GM18508 (cell line): ENCODE measurements at regions not wholly inside any gene's neighbourhood (a gene's known extent, or its start where the extent isn't known, plus 50 kb on each side); places are given as distances from the start of the nearest gene placed in this dataset.

Source experiments
- ATAC-seq: cut with Tn5 transposase; IDR thresholded peaks from one replicate; pipeline ENCODE4 v1.9.1; 2021; ENCODE audit warnings: moderate number of reproducible peaks; ENCODE audit not compliant: insufficient read depth, unreplicated experiment

DNA sequence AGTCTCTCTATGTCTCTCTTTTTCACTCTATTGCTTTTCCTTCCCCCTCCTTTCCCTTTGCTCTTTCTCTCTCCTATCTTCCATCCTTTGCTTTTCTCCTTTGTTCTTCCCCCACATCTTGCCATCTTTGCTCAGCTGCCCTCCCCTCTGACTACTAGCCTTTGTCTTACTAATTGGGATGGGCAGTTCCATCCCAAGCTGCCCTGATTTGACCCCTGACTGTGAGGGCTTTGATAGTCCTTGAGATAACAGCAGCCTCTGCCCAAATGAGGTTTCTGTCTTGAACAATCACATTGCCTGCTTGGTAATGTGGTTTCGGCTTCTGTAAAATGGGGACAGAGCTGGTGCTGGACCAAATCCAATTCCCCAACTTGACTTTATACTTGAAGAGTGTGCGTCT, 327.7 kb downstream of the DHX35 start:
- no peak for ATAC-seq

DNA sequence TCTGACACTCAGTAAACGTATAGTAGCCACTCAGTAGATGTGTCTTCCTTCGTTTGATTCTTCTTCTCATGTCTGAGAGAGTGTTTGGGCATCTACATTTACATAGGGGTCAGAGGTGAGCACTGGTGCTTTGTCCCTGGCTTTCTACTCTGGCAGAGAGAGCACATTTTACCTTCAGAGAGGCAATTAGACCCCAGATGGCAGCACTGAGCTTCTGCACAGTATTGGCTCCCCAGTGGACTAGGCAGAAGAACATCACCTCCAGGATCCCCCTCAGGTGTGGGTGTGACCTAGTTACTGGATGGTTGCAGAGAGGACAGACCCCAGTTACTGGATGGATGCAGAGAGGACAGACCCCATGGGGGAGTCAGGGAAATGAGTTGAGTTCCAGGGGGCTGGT, 327.2 kb downstream of the DHX35 start:
- no peak for ATAC-seq

DNA sequence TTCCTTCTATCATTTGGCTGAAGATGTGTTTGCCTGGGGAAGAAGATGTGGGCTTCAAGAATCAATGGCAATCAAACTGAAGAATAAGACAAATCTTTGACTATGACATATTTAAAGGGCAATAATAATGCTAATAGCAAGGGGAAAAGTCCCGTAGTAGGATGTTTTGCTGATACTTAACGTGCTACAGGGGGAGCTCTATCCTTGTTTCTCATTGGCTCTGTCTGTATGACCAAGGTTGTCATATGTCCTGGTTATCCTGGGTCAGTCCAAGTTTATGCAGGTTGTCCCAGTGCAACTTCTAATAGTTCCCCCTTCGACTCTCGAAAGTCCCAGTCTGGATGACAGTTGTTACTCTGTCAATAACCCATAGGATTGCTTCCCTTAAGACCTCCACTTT, 321.3 kb downstream of the DHX35 start:
- ATAC-seq, result no peak

DNA sequence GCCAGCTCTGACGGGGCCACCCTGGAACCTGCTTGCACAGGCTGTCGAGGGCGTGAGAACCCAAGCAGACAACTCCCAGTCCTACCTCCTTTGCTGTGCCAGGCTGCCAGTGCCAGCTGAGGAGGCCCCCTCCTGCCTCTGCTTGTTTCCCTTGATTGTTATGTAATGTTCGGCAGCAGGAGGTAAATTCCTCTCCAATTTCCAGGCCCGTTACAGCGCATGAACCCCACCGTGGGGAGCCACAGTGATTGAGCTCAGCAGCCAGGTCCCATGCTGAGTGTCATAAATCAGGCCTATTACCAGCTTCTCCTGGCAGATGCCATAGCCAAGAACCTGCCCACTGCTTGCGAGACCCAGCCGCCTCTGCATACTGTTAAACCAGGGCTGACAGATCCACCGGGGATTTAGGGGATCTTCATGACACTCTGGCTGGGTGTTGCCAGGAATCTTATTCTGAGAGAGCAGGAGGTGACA, 320.5 kb downstream of the DHX35 start:
- ATAC-seq, result no peak

DNA sequence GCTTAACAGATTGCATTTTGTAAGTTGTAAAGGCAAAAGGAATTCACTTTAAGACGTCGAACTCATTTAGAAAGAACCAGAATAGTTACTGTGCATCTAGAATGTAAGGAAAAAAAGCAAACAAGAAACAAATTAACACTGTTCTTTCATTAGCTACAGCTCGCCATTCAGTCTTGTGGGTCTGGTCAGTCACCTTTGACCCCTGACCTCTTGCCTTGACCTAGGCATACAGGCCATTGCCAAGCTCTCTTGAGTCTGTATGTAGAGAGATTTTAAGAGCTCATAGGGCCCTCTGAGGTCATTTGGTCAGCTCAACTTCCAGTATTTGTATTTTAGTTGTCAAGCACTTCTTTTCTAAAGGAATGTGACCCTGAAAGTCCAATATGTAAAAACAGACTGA, 318.7 kb downstream of the DHX35 start:
- no peak for ATAC-seq

DNA sequence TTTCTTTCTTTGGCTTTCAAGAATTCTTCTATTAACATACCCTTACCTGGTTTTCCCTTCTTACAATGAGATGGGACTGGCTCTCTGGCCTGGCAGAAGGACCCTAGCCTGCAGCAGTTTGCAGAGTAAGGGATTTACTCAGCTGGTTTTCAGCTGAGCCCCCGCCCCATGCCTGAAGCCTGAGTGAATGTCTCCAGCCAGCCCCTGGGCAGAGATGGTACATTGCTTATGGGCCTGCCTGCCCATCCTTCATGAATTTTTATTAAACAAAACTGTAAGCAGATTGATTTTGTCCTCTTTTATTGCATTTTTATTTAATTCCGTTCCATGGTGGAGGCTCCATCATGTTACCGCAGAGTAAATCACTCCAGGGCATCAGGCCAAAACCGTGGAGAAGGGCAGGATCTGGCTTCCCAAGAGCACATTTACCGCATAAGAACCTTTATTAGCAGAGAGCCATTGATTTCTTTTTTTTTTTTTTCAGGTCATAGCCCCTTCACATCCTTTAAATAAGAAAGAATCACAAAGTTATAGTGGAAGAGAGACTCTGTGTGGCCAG, 316.2 kb downstream of the DHX35 start:
- ATAC-seq, result no peak

DNA sequence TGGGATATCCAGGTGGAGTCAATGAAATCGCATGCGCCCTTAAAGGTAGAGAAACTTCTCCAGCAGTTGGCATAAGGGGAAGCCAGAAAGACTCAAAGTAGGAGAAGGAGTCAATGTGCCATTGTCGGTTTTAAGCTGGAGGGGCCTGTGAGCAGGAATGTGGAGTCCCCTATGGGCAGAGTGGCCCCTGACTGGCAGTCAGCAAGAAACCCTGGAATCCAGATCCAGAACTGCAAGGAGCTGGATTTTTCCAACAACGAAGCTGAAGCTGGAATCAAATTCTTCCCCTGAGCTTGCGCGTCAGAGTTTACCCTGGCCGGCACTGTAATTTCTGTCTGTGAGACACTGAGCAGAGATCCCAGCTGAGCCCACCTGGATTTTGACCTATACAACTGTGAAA, 315.0 kb downstream of the DHX35 start:
- ATAC-seq, result no peak

DNA sequence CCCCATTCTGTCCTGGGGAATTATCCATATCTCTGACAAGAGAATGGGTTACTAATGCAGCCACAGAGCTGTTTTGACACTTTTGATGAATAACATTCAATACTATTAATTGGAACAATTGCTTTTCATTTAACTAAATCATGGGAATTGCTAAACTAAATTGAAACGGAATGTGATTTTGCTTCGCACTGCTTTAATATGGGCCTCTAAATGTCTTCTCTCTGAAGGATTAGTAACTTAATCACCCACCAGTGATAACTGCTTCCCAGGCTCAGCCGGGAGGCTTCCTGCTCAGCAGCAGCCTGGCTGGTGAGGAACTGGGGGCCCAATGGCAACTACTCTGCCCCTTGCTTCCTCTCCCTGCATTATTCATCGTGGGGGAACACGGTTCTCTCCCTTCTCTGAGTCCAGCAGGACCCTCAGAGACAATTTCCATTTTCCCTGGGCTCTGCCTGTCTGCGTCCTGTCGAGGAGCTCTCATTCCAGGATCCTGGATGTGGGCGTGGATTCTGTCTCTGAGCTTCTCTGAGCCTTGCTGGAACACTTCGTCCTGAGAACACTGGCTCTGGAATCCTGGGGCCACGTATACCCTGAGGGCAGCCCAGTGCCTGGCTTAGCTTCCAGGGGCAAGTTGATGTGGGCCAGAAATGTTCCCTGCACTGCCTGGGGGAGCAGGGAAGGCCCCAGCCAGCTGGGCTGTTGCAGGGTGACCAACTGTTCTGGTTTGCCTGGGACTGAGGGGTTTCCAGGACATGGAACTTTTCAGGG, 308.9 kb downstream of the DHX35 start:
- ATAC-seq, result no peak

DNA sequence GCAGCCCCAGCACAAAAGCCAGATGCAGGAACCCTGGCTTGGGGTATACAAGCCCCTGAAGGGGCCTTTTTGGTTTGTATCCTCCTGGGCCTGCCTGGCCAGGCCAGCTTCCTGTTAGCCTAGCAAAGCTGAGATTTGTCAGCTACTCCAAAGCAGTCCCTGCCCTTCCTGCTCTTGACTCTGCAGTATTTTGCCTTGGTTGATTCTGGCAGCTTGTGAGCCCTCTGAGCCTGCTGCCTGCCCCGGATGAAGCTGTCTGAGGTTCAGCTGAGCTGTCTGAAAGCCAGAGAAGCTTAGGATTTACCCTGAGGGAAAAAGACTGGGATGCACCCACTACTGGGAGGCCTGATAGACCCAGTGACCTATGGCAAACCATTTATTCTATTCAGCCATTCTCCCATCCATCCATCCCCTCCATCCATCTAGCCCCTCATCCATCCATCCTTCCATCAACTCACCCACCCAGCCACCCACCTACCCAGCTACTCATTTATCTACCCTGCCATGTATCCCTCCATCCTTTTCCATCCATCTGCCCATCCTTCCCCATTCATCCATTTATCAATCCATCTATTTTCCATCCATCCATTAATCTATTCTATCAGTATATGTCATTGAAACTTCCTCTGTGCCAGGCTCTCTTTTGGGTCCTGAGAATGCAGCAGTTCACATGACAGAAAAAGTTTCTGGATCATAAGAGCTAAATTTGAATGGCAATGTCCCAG, 307.5 kb downstream of the DHX35 start:
- no peak for ATAC-seq

DNA sequence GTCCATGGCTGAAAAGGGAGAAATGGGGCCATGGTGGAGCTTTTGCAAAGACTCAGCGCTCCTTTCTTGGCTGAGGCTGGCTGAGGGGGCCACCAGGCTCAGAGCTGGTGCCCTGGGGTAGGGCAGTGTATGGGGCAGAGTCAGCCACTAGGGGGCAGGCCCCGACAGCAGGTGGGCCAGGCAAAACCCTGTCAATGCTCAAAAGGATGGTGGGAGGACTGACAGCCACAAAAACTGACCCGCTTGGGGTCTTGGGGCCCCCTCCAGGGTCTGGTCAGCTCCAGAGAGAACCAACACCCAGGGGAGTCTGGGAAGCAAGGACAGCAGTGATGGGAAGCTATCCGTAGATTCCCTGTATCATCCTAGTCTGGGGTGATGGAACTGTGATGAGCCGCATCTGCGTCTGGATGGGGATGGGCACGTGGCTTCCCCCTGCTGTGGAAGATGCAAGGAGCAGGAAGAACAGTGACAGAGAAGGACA, 306.9 kb downstream of the DHX35 start:
- no peak for ATAC-seq

DNA sequence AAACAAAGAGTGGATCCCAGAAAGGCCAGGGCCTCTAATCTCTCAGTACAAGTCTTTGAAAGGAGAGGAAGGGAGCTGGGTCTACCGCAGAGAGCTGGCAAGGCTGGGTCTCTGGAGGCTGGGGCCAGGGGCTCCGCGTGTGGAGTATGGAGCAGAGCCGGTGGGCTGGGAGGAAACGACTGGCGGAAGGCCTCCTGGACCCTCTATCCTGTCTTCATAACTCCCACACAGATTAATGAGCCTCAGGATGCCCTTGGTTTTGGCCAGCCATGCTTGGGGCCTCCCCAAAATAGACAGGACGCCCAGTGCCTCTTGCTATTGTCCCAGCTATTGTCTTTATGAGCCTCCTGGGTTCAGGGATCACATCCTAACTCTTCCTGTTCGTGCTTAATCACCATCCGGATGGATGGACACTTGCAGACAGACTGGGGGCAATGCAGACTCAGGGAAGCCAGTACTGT, 306.4 kb downstream of the DHX35 start:
- ATAC-seq, result no peak

DNA sequence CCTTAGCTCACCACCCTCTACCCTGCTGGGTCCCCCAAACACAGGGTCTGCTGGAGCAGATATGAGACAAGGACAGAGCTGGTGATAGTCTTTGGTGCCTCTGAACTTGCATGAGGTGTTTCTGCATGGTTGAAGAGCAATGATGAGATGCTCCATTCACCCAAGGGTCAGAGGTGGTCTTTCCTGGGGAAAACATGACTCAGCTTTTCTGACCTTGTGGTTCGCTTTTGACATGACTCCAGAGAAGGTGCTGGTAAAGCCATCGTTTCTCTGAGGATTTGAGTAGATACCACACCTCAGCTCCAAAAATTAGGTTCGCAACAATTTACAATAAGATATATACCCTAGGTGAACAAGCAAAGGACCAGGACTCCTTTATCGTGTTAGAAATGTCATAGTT, 304.8 kb downstream of the DHX35 start:
- ATAC-seq, result no peak

DNA sequence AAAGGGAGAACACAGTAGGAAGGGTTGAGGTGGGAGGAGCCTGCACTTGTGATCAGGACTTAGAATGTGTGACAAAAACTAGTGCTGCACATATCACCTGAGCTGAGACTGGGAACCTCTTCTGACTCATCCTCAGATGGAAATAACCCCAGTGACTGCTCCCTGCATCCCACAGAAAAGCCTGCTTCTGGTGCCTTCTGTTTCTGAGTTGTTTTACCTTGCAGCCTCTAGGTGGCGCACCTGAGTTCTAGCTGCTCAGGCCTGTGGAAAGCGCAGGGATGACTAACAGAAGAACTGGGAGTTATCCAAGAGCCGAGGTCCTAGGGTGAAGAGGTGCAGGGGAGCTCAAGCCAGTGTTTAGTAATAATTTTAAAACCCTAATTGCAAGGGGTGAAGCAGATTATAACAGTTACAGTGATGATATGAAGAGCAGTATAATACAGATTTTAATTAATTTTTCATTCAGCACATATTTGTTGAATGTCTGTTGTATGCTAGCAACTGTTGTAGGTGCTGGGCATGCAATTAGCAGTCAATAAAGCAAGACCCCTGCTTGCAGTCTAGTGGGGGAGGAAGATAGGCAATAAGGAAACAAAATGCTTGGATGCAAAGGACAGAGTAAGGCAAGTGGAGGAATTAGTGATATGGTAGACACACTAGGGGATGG, 302.5 kb downstream of the DHX35 start:
- no peak for ATAC-seq

DNA sequence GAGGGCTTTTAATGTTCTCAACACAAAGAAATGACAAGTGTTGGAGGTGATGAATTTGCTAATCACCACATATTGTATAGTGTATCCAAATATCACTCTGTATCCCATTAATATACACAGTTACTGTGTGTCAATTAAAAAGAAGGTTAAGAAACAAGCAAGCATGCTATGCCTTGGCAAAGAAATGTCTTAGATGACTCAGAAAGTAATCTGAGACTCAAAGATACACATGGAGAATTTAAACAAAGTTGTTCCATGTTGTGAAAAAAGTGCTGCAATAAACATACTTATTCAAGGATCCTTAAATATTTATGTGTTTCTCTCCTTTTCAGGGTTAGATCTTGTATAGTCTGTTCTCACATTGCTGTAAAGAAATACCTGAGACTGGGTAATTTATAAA, 300.9 kb downstream of the DHX35 start:
- no peak for ATAC-seq

DNA sequence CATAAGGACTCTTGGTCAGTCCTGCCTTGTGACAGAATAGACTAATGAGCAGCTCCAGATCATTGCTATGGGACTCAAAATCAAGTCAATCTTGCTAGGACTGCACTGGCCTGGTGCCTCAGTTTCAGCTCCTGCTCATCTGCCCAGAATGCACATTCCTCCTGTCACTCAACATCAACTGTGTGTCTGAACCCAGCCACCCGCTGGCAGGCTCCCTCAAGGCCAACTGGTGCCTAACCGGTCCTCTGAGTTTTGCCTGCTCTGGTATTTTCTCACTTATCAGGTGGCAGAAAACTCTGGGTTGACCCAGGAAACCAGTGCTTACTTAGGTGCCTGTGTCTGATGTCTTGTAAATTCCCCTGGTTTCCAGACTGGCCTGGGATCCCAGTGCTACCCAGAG, 297.7 kb downstream of the DHX35 start:
- no peak for ATAC-seq

DNA sequence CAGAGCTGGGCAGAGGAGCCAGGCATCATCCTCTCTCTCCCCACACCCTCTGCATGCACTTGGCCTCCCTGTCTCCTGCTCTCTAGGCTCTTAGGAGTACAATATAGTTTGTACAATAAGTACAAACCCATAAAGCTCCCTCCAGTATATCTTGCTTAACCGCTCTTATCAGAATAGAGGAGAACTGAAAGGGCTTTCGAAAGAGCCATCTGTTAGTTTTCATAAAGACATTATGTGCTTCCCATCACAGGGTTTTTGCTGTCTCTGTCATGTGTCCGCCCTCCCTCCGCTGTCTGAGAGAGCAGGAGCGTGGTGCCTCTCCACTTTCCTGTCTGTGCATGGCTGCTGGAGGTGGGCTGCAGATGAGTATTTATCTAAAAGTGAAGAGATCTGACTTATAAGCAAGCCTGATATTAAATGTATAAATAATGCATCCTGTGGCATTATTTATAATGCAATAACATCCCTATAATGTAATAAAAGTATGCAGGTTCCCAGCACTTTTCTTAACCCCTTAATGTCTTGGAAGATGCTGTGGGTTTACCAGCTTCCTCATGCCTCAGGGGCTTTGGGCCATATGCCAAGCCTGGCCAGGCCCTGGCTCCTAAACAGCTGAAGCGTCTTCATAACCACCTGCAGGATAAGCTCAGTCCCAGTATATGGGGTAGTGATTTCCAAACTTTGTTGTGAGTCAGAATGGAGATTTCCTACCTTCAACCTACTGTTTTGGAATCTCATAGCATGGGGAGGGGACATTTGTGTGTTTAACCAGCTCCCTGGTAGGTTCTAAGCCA, 297.1 kb downstream of the DHX35 start:
- ATAC-seq, result no peak

DNA sequence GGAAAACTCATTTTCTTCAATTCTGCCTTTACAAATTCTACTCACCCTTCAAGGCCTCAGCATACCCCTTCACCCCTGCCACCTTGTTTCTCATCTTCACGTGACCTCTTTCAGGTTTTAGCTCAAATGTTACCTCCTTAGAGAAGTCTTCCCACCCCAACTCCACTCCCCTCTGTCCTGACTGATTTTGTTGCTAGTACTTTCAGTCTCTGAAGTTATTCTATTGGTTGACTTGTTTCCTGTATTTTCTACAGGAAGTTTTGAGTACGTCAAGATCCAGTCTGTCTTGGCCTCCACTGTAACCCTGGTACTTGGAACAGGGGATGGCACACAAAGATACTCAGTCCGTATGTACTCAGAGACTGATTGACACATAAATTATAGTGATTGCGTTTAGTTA, 296.1 kb downstream of the DHX35 start:
- no peak for ATAC-seq

DNA sequence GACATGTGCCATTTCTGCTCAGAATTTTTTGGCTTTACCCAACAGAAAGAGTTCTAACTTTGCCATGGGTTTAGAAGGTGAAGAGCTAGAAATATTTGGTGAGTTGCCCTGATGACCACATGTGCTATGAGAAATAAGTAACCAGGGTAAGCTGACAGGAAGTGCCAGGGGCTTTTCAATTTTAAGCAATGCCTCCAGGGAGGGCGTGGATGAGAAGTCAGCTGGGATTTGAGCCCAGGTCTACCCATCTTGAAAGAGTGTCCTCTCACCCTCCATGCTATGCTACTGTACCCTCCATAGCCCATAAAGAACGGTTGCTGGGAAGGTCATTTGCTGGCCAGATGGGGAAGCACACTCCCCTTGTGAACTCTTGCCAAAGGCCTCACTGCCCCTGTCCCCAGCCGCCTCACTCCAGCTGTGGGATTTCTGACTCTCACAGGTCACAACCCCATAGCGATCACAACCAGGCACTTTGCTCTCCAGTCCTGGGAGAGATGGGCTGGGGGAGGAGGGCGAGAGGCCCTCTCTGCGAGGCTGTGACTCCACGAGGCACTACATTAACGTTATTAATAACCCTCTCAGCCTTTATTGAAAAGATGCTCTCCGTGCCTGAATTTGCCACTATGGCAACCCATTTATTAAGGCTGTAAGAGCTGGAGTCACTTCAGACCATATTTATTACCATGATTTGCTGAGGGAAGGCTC, 291.1 kb downstream of the DHX35 start:
- no peak for ATAC-seq

DNA sequence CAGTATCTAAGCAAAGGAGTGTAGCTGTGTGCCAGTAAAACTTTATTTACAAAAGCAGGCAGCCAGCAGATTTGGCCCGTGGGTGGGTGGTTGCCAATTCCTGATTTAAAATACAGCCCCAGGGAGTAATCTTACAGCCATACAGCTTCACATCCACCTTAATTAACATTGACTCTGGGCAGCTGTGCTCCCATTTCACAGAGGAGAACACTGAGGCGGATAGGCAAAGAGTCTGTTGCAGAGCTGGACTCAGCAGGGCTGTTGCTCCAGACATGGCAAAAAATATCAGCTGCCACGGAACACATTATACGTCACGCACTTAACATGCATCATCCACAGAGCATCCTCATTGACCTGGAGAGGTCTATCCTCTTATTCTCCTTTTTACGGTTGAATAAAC, 289.9 kb downstream of the DHX35 start:
- no peak for ATAC-seq
